OCI-LY3 (cell line): ENCODE measurements at regions not wholly inside any gene's neighbourhood (a gene's known extent, or its start where the extent isn't known, plus 50 kb on each side); places are given as distances from the start of the nearest gene placed in this dataset.

Experiments used
- H2AFZ ChIP-seq: fragments of 200-600, 300-600 bp; shearing (Covaris generic); 2 replicates; pipeline ENCODE4 v1.6.0; 2014; ENCODE audit warnings: antibody characterized with exemption, low read depth, low read length
- H3K27ac ChIP-seq: fragments of 200-600, 300-600 bp; sonication (generic); 2 replicates; pipeline ENCODE4 v1.5.1; 2014; ENCODE audit warnings: mild to moderate bottlenecking, low read length, moderate library complexity, mixed read lengths
- H3K27me3 ChIP-seq: fragments of 200-600, 300-600 bp; sonication (generic); 2 replicates; pipeline ENCODE4 v1.6.1; 2014; ENCODE audit warnings: low read depth, low read length, mixed read lengths
- H3K36me3 ChIP-seq: fragments of 200-600, 300-600 bp; sonication (generic); replicated peaks from 2 replicates; pipeline ENCODE3; 2014; ENCODE audit warnings: low read depth, low read length, mixed read lengths
- H3K4me1 ChIP-seq: fragments of 300-600, 200-600 bp; sonication (generic); 2 replicates; pipeline ENCODE4 v1.6.1; 2014; ENCODE audit warnings: low read length, mixed read lengths
- H3K4me2 ChIP-seq: fragments of 200-600, 300-600 bp; sonication (generic); 2 replicates; pipeline ENCODE4 v1.6.1; 2014; ENCODE audit warnings: low read length, mixed read lengths
- H3K4me3 ChIP-seq: fragments of 300-600, 200-600 bp; sonication (generic); 2 replicates; pipeline ENCODE4 v1.5.1; 2014; ENCODE audit warnings: antibody characterized with exemption, mild to moderate bottlenecking, low read length, moderate library complexity
- H3K79me2 ChIP-seq: fragments of 300-600, 200-600 bp; shearing (Covaris generic); 2 replicates; pipeline ENCODE4 v1.6.1; 2014; ENCODE audit warnings: mild to moderate bottlenecking, low read length, mixed read lengths
- H3K9ac ChIP-seq: fragments of 300-600, 200-600 bp; shearing (Covaris generic); 2 replicates; pipeline ENCODE4 v1.6.0; 2014; ENCODE audit warnings: mild to moderate bottlenecking, low read length, moderate library complexity
- H3K9me3 ChIP-seq: fragments of 200-600, 300-600 bp; shearing (Covaris generic); 2 replicates; pipeline ENCODE4 v1.6.1; 2014; ENCODE audit warnings: low read length, mixed read lengths; ENCODE audit not compliant: insufficient read depth
- H4K20me1 ChIP-seq: fragments of 200-600, 300-600 bp; sonication (generic); 2 replicates; pipeline ENCODE4 v1.6.1; 2016; ENCODE audit warnings: low read length, mixed read lengths; ENCODE audit not compliant: insufficient read depth
- EZH2phosphoT487 ChIP-seq: fragments of 200-600 bp; shearing (Covaris generic); IDR thresholded peaks from 2 replicates; pipeline ENCODE4 v1.6.1; 2018; ENCODE audit warnings: antibody characterized with exemption, mixed run types, low read depth
- TF ChIP-seq, protein P1 (sequence below): fragments of 200-600, 300-600 bp; sonication (generic); IDR thresholded peaks from 2 replicates; pipeline ENCODE4 v1.5.1; 2014; ENCODE audit warnings: antibody characterized with exemption, low read length, low read depth

DNA sequence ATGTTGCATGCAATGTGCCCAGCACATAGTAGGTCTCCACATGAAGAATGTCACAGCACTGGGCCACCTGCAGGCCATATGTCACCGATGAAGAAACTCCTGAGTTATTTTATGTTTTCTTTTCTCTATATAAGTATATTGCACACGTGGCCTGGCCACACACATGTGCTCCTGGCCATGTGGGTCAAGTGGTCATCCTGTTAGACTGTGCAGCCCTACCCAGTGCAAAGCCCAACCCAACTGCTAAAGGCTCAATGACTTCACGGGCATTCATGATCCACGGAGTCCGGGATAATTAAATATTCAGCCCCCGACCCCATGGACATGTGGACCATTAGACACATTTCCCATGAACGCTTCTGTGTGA lies 163.2 kb downstream of the TEX29 start:
- H3K4me2 ChIP-seq: no peak overlapping the region
- no peaks in the 10 kb centered on the region for H3K36me3 ChIP-seq
- H4K20me1 ChIP-seq: no peaks in the 10 kb centered on the region
- H2AFZ ChIP-seq: no peak overlapping the region
- H3K27me3 ChIP-seq: no peaks in the 10 kb centered on the region
- H3K4me1 ChIP-seq: no peaks in the 10 kb centered on the region
- no peak overlapping the region for H3K4me3 ChIP-seq
- H3K9ac ChIP-seq: no peak overlapping the region
- no peaks in the 10 kb centered on the region for H3K79me2 ChIP-seq
- H3K9me3 ChIP-seq: 0 out of 2 replicates have a peak, but pooled peaks cover 2% of the 10 kb centered on the region
- no peak overlapping the region for H3K27ac ChIP-seq
- no peak for TF ChIP-seq EZH2phosphoT487

DNA sequence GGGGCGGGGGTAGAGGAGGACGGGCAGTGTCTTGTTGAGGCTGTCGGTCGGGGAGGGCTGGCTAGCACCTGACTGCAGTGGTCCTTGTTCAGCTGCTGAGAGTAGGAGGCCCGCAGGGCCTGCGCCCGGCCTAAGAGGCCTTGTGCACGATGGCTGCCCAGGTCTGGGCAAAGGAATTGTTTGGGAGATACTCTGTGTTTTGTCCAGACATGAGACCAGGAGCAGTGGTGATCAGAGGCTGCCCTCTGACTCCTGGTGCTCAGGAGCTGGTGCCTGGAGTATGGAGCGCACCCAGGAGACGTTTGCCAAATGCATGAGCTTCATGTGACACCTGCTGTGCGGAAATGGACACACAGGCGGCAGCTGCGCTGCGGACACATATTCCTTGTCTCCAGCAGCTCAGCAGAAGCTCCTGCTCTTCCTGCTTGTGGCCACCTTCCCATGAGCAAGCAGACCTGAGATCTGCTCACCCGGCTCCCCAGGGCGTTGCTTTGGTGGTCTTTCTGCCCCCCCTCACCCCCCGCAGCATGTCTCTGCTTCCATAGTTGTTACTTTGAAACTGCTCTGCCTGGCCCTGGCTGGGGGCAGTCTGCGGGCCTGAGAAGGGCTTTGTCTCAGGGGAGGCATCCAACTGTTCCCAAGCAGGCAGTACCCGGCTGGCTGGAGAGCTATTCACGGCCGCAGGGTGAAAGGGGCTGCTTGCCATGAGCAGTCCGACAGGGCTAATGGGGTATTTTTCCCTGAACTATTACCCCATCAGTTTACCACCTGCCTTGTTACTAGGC lies 163.9 kb downstream of the TEX29 start:
- Histone ChIP-seq H4K20me1 (no peaks in the 10 kb centered on the region), H3K36me3 (no peaks in the 10 kb centered on the region), H3K4me1 (no peaks in the 10 kb centered on the region), H3K4me3 (no peak overlapping the region), H2AFZ (no peak overlapping the region), H3K79me2 (no peaks in the 10 kb centered on the region), H3K4me2 (no peak overlapping the region), H3K9me3 (0 out of 2 replicates have a peak, but pooled peaks cover 2% of the 10 kb centered on the region), H3K27ac (no peak overlapping the region), H3K27me3 (no peaks in the 10 kb centered on the region), H3K9ac (no peak overlapping the region)
- TF ChIP-seq, protein P1, sequence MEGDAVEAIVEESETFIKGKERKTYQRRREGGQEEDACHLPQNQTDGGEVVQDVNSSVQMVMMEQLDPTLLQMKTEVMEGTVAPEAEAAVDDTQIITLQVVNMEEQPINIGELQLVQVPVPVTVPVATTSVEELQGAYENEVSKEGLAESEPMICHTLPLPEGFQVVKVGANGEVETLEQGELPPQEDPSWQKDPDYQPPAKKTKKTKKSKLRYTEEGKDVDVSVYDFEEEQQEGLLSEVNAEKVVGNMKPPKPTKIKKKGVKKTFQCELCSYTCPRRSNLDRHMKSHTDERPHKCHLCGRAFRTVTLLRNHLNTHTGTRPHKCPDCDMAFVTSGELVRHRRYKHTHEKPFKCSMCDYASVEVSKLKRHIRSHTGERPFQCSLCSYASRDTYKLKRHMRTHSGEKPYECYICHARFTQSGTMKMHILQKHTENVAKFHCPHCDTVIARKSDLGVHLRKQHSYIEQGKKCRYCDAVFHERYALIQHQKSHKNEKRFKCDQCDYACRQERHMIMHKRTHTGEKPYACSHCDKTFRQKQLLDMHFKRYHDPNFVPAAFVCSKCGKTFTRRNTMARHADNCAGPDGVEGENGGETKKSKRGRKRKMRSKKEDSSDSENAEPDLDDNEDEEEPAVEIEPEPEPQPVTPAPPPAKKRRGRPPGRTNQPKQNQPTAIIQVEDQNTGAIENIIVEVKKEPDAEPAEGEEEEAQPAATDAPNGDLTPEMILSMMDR: no peak
- TF ChIP-seq EZH2phosphoT487: no peak

DNA sequence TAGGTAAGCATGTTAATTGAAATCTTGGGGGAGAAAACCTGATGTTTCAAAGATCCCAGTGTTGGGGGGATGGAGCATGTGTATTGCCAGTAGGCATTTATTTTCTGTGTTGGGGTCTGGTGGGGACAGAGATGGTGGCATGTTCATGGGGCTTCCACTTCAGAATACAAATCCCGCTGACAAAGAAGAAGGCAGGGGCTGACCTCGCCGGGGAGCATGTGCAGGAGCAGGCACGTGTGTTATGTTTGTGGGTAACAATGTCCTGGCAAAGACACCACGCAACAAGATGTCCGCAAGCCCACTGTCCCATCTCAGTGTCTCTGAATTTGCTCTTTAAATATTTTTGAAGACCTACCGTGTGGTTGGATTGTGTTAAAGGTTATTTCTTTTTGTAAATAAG lies 164.5 kb downstream of the TEX29 start:
- Histone ChIP-seq H3K4me1 (no peaks in the 10 kb centered on the region), H3K27me3 (no peaks in the 10 kb centered on the region)
- no peak for TF ChIP-seq EZH2phosphoT487
- TF ChIP-seq, protein P1: no peak

DNA sequence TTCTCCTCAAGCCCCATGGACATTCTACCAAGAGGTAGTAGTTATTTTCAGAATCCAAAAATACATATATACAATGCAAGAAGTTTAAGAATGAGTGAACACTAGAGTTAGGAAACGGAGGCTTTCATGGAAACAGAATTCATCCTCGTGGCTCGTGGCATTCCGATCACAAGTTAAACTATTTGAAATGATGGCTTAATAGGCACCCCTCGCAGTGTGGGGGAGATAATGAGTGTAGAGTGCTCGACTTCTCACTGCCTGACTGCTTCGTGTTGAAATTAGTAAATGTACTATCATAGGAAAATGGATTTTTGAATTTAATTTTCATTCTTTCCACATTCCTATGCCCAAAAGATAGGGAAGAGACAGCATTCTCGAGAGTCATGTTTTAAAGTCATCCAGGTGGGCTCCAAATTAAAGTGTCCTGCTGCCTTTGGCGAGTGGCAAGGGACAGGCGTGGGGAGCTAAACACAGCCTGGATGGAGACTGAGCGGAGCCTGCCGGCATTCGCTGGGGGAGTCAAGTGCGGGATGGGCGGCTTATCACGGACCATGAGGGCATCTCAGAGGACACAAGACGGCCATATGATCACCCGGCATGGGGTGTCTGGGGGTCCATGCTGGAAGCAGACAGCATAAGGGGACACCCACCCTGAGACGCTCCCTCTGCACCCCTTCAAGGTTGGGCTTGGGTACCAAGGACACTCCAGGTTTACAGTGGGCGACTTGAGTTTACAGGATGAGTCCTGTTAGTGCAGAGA lies 165.2 kb downstream of the TEX29 start:
- H2AFZ ChIP-seq: no peak overlapping the region
- H3K4me3 ChIP-seq: no peak overlapping the region
- no peak overlapping the region for H3K27ac ChIP-seq
- no peak overlapping the region for H3K4me2 ChIP-seq
- no peaks in the 10 kb centered on the region for H4K20me1 ChIP-seq
- H3K36me3 ChIP-seq: no peaks in the 10 kb centered on the region
- no peaks in the 10 kb centered on the region for H3K27me3 ChIP-seq
- no peaks in the 10 kb centered on the region for H3K4me1 ChIP-seq
- H3K9me3 ChIP-seq: 0 out of 2 replicates have a peak, but pooled peaks cover 2% of the 10 kb centered on the region
- H3K9ac ChIP-seq: no peak overlapping the region
- TF ChIP-seq, protein P1: no peak
- no peak for TF ChIP-seq EZH2phosphoT487
- no peaks in the 10 kb centered on the region for H3K79me2 ChIP-seq

More for the DNA sequence above, 164.5 kb downstream of the TEX29 start:
- no peak overlapping the region for H3K27ac ChIP-seq
- H3K4me3 ChIP-seq: no peak overlapping the region
- H3K9me3 ChIP-seq: 0 out of 2 replicates have a peak, but pooled peaks cover 2% of the 10 kb centered on the region
- H3K4me2 ChIP-seq: no peak overlapping the region
- H3K79me2 ChIP-seq: no peaks in the 10 kb centered on the region
- H4K20me1 ChIP-seq: no peaks in the 10 kb centered on the region
- no peak overlapping the region for H3K9ac ChIP-seq
- H2AFZ ChIP-seq: no peak overlapping the region
- no peaks in the 10 kb centered on the region for H3K36me3 ChIP-seq
